Activated T-helper 1 cell treated with Interleukin-2 at 50 U/mL for 16 hours (primary cell): ENCODE measurements at regions not wholly inside any gene's neighbourhood (a gene's known extent, or its start where the extent isn't known, plus 50 kb on each side); places are given as distances from the start of the nearest gene placed in this dataset.
"Not testable (repeated sequence)": the region's sequence is repeated elsewhere in the genome, so short reads cannot be mapped to it uniquely, and the experiment has no call there.

Experiments
- DNase-seq: peaks from one replicate; pipeline ENCODE4 v3.0.0-alpha.2; 2020; ENCODE audit warnings: low read depth

- DNase-seq, result no peak
Measured at GRCh38 chr12:124652661-124653060, 85.2 kb upstream of the NCOR2 start.

GRCh38 chr12:124651516-124652273 is 84.3 kb upstream of the NCOR2 start:
- no peak for DNase-seq

- DNase-seq, result no peak
Measured at GRCh38 chr12:124650912-124651311, 83.5 kb upstream of the NCOR2 start.

- no peak for DNase-seq
Measured at GRCh38 chr12:124648710-124649384, 81.4 kb upstream of the NCOR2 start.

GRCh38 chr12:124647316-124647715 is 79.9 kb upstream of the NCOR2 start:
- DNase-seq, result no peak

- DNase-seq, result no peak
Measured at GRCh38 chr12:124646385-124647230, 79.2 kb upstream of the NCOR2 start.

- no peak for DNase-seq
Measured at GRCh38 chr12:124645530-124646244, 78.3 kb upstream of the NCOR2 start.

GRCh38 chr12:124643768-124644167 is 76.4 kb upstream of the NCOR2 start:
- not testable (repeated sequence) for DNase-seq

GRCh38 chr12:124642105-124642504 is 74.7 kb upstream of the NCOR2 start:
- no peak for DNase-seq

GRCh38 chr12:124641591-124641990 is 74.2 kb upstream of the NCOR2 start:
- DNase-seq, result no peak

- DNase-seq, result no peak
Measured at GRCh38 chr12:124640056-124640455, 72.6 kb upstream of the NCOR2 start.

GRCh38 chr12:124639122-124639806 is 71.9 kb upstream of the NCOR2 start:
- DNase-seq, result no peak

- no peak for DNase-seq
Measured at GRCh38 chr12:124637581-124637981, 70.2 kb upstream of the NCOR2 start.

GRCh38 chr12:124637163-124637562 is 69.8 kb upstream of the NCOR2 start:
- DNase-seq, result no peak

GRCh38 chr12:124636138-124636978 is 68.9 kb upstream of the NCOR2 start:
- peak; percentile 10 for DNase-seq

- DNase-seq, result no peak
Measured at GRCh38 chr12:124635316-124635715, 67.9 kb upstream of the NCOR2 start.

- DNase-seq, result no peak
Measured at GRCh38 chr12:124633365-124634362, 66.3 kb upstream of the NCOR2 start.

- no peak for DNase-seq
Measured at GRCh38 chr12:124632519-124632984, 65.1 kb upstream of the NCOR2 start.

- DNase-seq, result no peak
Measured at GRCh38 chr12:124631681-124632256, 64.4 kb upstream of the NCOR2 start.
